GM19023 (cell line): ENCODE measurements at regions not wholly inside any gene's neighbourhood (a gene's known extent, or its start where the extent isn't known, plus 50 kb on each side); places are given as distances from the start of the nearest gene placed in this dataset.

Experiments
- ATAC-seq: cut with Tn5 transposase; IDR thresholded peaks from one replicate; pipeline ENCODE4 v1.9.1; 2021; ENCODE audit warnings: mild to moderate bottlenecking, moderate library complexity; ENCODE audit not compliant: unreplicated experiment

GRCh38 chr4:187301923-187302322 is 578.3 kb upstream of the FAT1 start:
- no peak for ATAC-seq

GRCh38 chr4:187302457-187303150 is 578.9 kb upstream of the FAT1 start:
- ATAC-seq: no peak

GRCh38 chr4:187304133-187304532 is 580.5 kb upstream of the FAT1 start:
- no peak for ATAC-seq

- ATAC-seq: no peak
Observed at GRCh38 chr4:187307131-187307530, 583.5 kb upstream of the FAT1 start.

GRCh38 chr4:187309456-187309855 is 585.8 kb upstream of the FAT1 start:
- ATAC-seq: no peak

- no peak for ATAC-seq
Observed at GRCh38 chr4:187312299-187312698, 588.6 kb upstream of the FAT1 start.

GRCh38 chr4:187317799-187318198 is 594.1 kb upstream of the FAT1 start:
- no peak for ATAC-seq

- ATAC-seq: no peak
Observed at GRCh38 chr4:187321711-187322110, 598.1 kb upstream of the FAT1 start.

GRCh38 chr4:187332141-187332540 is 608.5 kb upstream of the FAT1 start:
- ATAC-seq: no peak

- no peak for ATAC-seq
Observed at GRCh38 chr4:187333151-187333550, 609.5 kb upstream of the FAT1 start.

- ATAC-seq: no peak
Observed at GRCh38 chr4:187335339-187335738, 611.7 kb upstream of the FAT1 start.

GRCh38 chr4:187354740-187355139 is 631.1 kb upstream of the FAT1 start:
- no peak for ATAC-seq

GRCh38 chr4:187357045-187357643 is 633.5 kb upstream of the FAT1 start:
- ATAC-seq: no peak

GRCh38 chr4:187357821-187358220 is 634.2 kb upstream of the FAT1 start:
- no peak for ATAC-seq

GRCh38 chr4:187362937-187363857 is 632.4 kb upstream of the ZFP42 start:
- no peak for ATAC-seq

GRCh38 chr4:187364401-187364800 is 631.2 kb upstream of the ZFP42 start:
- no peak for ATAC-seq

- ATAC-seq: no peak
Observed at GRCh38 chr4:187364851-187365250, 630.7 kb upstream of the ZFP42 start.

- ATAC-seq: no peak
Observed at GRCh38 chr4:187366530-187366929, 629.0 kb upstream of the ZFP42 start.

- no peak for ATAC-seq
Observed at GRCh38 chr4:187370918-187371317, 624.7 kb upstream of the ZFP42 start.

GRCh38 chr4:187378441-187378840 is 617.1 kb upstream of the ZFP42 start:
- no peak for ATAC-seq

GRCh38 chr4:187380181-187380581 is 615.4 kb upstream of the ZFP42 start:
- ATAC-seq: no peak

- no peak for ATAC-seq
Observed at GRCh38 chr4:187383181-187383580, 612.4 kb upstream of the ZFP42 start.
